ELR (cell line): ENCODE measurements at regions not wholly inside any gene's neighbourhood (a gene's known extent, or its start where the extent isn't known, plus 50 kb on each side); places are given as distances from the start of the nearest gene placed in this dataset.
A peak's percentile ranks its signal among the peaks of the same experiment; 100 is the strongest.
"Not testable (repeated sequence)": the region's sequence is repeated elsewhere in the genome, so short reads cannot be mapped to it uniquely, and the experiment has no call there.

Experiments used
- DNase-seq: peaks from one replicate; pipeline ENCODE4 v3.0.0-alpha.2; 2015; ENCODE audit warnings: low read depth

GRCh38 chr6:28768187-28768913 is 155.4 kb downstream of the TRIM27 start:
- no peak for DNase-seq

- DNase-seq = peak; percentile 67
Observed at GRCh38 chr6:28769626-28770402, 154.0 kb downstream of the TRIM27 start.

GRCh38 chr6:28770732-28771131 is 153.1 kb downstream of the TRIM27 start:
- DNase-seq = no peak

GRCh38 chr6:28771401-28772267 is 152.2 kb downstream of the TRIM27 start:
- no peak for DNase-seq

- DNase-seq = no peak
Observed at GRCh38 chr6:28772480-28773381, 151.1 kb downstream of the TRIM27 start.

- no peak for DNase-seq
Observed at GRCh38 chr6:28774292-28775051, 149.3 kb downstream of the TRIM27 start.

GRCh38 chr6:28775052-28775376 is 148.8 kb downstream of the TRIM27 start:
- no peak for DNase-seq

GRCh38 chr6:28775405-28776129 is 148.2 kb downstream of the TRIM27 start:
- no peak for DNase-seq

- no peak for DNase-seq
Observed at GRCh38 chr6:28776269-28777146, 147.3 kb downstream of the TRIM27 start.

- DNase-seq = no peak
Observed at GRCh38 chr6:28777147-28777461, 146.7 kb downstream of the TRIM27 start.

GRCh38 chr6:28782113-28782673 is 141.6 kb downstream of the TRIM27 start:
- no peak for DNase-seq

GRCh38 chr6:28785962-28786679 is 137.7 kb downstream of the TRIM27 start:
- no peak for DNase-seq

- DNase-seq = peak; percentile 79
Observed at GRCh38 chr6:28789553-28790083, 134.2 kb downstream of the TRIM27 start.

- no peak for DNase-seq
Observed at GRCh38 chr6:28791002-28791383, 132.8 kb downstream of the TRIM27 start.

- peak; percentile 77 for DNase-seq
Observed at GRCh38 chr6:28794175-28795002, 129.4 kb downstream of the TRIM27 start.

- DNase-seq = not testable (repeated sequence)
Observed at GRCh38 chr6:28800647-28801046, 123.1 kb downstream of the TRIM27 start.
